ENCODE measurements at regions not wholly inside any gene's neighbourhood (a gene's known extent, or its start where the extent isn't known, plus 50 kb on each side); places are given as distances from the start of the nearest gene placed in this dataset.

DNA sequence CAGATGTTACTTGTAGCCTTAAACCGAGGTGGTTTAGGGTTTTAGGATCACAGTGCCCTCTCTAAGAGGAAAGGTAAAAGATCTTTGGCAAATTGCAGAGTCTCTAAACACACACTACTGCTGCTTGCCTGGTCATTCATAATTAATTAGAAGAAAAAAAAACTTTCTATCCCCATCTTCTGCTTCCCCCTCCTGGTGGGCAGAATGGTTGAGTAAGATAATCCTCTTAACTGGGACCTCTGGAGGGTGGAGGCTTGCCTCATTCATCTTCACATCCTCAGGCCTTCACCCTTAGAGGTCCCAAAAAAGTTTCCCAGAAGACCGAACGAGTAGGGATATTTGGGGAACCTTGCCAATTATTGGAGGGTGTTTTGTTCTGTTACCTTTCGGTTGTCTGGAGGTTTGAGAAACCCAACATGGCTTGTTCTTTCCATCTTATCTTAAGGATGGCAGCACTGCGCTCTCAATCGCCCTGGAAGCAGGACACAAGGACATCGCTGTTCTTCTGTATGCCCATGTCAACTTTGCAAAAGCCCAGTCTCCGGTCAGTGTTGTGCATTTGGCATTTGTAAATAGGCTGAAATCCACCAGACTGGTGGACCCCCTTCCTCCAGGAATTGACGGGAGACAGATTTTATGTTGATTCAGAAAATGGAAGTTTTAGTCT is 97.3 kb upstream of the DMRT1 start:
- TF ChIP-seq, protein P1, sequence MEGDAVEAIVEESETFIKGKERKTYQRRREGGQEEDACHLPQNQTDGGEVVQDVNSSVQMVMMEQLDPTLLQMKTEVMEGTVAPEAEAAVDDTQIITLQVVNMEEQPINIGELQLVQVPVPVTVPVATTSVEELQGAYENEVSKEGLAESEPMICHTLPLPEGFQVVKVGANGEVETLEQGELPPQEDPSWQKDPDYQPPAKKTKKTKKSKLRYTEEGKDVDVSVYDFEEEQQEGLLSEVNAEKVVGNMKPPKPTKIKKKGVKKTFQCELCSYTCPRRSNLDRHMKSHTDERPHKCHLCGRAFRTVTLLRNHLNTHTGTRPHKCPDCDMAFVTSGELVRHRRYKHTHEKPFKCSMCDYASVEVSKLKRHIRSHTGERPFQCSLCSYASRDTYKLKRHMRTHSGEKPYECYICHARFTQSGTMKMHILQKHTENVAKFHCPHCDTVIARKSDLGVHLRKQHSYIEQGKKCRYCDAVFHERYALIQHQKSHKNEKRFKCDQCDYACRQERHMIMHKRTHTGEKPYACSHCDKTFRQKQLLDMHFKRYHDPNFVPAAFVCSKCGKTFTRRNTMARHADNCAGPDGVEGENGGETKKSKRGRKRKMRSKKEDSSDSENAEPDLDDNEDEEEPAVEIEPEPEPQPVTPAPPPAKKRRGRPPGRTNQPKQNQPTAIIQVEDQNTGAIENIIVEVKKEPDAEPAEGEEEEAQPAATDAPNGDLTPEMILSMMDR (IDR thresholded peaks at IDR 0.05) = no peak
- no peaks in the 10 kb centered on the region for H3K4me1 Mint-ChIP-seq (ENCODE audit: unreplicated experiment)
- no peak overlapping the region for H3K27ac Mint-ChIP-seq (ENCODE audit: unreplicated experiment)
- H3K9me3 Mint-ChIP-seq (ENCODE audit: unreplicated experiment) = no peaks in the 10 kb centered on the region
- peaks cover 14% of the 10 kb centered on the region for H3K36me3 Mint-ChIP-seq (ENCODE audit: unreplicated experiment)
- H3K27me3 Mint-ChIP-seq (ENCODE audit: unreplicated experiment) = no peaks in the 10 kb centered on the region
- DNase-seq (ENCODE audit: extremely low spot score, unreplicated experiment) = no peak
- H3K4me3 Mint-ChIP-seq (ENCODE audit: unreplicated experiment) = no peak overlapping the region

DNA sequence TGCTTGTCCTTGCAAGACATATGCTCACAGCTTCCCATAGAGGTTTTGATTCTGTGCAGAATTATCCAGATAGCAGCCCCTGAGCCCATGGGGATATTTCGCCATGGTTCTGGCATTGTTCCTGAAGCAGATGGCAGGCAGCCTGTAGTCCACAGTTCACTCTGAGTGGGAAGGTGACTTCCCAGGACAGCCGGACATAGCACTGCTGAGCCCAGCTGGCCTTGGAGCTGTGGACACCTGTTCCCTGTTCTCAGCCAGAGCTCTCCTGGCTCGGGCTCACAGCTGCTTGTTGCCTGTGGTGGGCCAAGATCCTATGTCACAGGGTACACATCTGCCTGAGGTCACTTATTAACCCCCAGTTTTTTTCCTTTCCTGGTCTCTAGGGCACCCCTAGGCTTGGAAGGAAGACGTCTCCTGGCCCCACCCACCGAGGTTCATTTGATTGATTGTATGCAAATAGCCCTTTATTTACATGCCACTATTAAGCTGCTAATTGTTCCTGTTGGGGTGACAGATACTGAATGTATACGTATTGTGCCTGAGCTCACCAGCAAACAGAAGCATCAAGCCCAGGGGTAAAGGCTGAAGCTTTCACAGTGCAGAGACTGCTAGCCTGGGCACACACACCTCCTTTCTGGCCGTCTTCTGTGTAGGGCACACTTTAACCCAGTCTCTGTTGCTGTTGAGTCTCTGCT is 96.6 kb upstream of the DMRT1 start:
- DNase-seq (ENCODE audit: extremely low spot score, unreplicated experiment) = no peak
- Mint-ChIP-seq H3K36me3 (ENCODE audit: unreplicated experiment) (peaks cover 11% of the 10 kb centered on the region), H3K27ac (ENCODE audit: unreplicated experiment) (no peak overlapping the region), H3K4me1 (ENCODE audit: unreplicated experiment) (peaks cover 5% of the 10 kb centered on the region), H3K27me3 (ENCODE audit: unreplicated experiment) (no peaks in the 10 kb centered on the region), H3K4me3 (ENCODE audit: unreplicated experiment) (no peak overlapping the region), H3K9me3 (ENCODE audit: unreplicated experiment) (no peaks in the 10 kb centered on the region)
- TF ChIP-seq, protein P1 (IDR thresholded peaks at IDR 0.05) = no peak

DNA sequence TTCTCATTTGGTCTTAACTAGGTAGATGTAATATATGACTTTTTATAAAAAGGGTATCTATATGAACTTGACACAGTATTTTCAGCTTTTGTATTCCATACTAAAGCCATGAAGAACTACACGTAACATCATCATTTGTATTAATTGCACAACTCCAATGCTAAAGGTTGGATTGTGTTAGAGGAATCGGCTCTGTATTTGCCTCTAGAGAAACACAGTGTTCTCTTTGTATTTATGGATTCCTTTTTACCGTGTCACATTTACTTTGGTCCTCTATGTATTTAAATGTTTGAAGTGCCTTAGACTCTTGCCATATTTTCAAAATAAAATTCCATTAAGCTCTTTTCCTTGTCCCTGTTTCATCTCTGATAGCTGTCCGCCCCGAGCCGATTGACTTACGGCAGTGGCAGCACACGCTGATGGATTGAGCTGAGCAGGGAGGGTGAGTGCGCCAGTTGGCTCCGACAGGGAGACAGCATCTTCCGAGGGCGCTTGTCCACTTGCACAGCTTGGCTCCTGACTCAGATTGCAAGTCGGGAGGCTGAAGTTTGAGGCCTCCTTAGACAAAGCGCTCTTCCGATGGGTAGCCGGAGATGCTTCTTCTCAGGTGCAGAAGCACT is 95.6 kb upstream of the DMRT1 start:
- Mint-ChIP-seq H3K9me3 (ENCODE audit: unreplicated experiment) (no peaks in the 10 kb centered on the region), H3K27ac (ENCODE audit: unreplicated experiment) (no peak overlapping the region), H3K36me3 (ENCODE audit: unreplicated experiment) (peaks cover 11% of the 10 kb centered on the region), H3K27me3 (ENCODE audit: unreplicated experiment) (no peaks in the 10 kb centered on the region), H3K4me3 (ENCODE audit: unreplicated experiment) (no peak overlapping the region), H3K4me1 (ENCODE audit: unreplicated experiment) (peaks cover 11% of the 10 kb centered on the region)
- TF ChIP-seq, protein P1 (IDR thresholded peaks at IDR 0.05) = no peak
- DNase-seq (ENCODE audit: extremely low spot score, unreplicated experiment) = no peak

DNA sequence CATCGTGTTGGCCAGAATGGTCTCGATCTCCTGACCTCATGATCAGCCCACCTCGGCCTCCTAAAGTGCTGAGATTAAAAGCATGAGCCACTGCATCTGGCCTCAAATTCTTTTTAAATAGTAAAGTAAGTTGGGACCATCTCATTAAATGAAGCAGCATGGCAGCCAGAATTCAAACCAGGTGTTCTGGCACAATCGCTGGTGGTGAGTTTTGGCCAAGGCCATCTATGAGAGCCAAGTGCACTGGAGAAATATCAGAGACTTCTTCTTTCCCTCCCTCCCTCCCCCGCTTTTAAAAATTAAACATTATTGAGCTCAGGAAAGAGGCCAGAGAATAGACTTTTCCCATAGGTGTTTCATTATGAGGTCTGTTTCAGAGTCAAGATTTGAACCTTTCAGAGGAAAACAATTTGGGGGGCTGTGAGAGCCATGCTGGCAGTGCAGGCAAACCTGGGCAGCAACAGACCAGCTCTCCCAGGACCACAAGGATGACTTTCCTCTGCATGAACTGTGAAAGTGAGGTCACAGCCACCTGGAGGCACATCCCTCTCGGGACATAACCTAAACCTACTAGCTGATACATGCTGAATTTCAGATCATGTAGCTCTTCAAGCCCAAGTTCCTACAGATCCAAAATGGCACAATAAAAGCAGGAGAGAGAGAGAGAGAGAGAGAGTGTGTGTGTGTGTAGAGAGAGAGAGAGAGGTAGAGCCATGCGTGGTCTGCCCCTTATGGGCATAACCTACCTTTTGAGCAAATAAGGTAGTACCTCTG is 94.6 kb upstream of the DMRT1 start:
- no peaks in the 10 kb centered on the region for H3K9me3 Mint-ChIP-seq (ENCODE audit: unreplicated experiment)
- TF ChIP-seq, protein P1 (IDR thresholded peaks at IDR 0.05) = no peak
- H3K27ac Mint-ChIP-seq (ENCODE audit: unreplicated experiment) = no peak overlapping the region
- no peak overlapping the region for H3K4me3 Mint-ChIP-seq (ENCODE audit: unreplicated experiment)
- no peak for DNase-seq (ENCODE audit: extremely low spot score, unreplicated experiment)
- H3K4me1 Mint-ChIP-seq (ENCODE audit: unreplicated experiment) = peaks cover 21% of the 10 kb centered on the region
- H3K27me3 Mint-ChIP-seq (ENCODE audit: unreplicated experiment) = no peaks in the 10 kb centered on the region
- peaks cover 6% of the 10 kb centered on the region for H3K36me3 Mint-ChIP-seq (ENCODE audit: unreplicated experiment)

All from osteocyte (in vitro differentiated cells).